WTC11 (cell line): ENCODE measurements at regions not wholly inside any gene's neighbourhood (a gene's known extent, or its start where the extent isn't known, plus 50 kb on each side); places are given as distances from the start of the nearest gene placed in this dataset.

Source experiments
- CTCF ChIP-seq: fragments of 200-600 bp; IDR thresholded peaks from 2 replicates; pipeline ENCODE4 v1.8.0; 2022; ENCODE audit warnings: antibody characterized with exemption
- FOXP1 ChIP-seq: sonication (generic); formaldehyde crosslinking; IDR thresholded peaks from 2 replicates; pipeline ENCODE4 v1.8.0; 2022; ENCODE audit warnings: missing genetic modification reagents, mild to moderate bottlenecking, moderate library complexity, borderline replicate concordance
- NFATC4 ChIP-seq: fragments of 250-450 bp; sonication (Bioruptor Pico); IDR thresholded peaks from 2 replicates; pipeline ENCODE4 v1.9.0; 2021; ENCODE audit warnings: mild to moderate bottlenecking
- NFYB ChIP-seq: sonication (generic); formaldehyde crosslinking; conservative IDR thresholded peaks from 2 replicates; pipeline ENCODE4 v1.8.0; 2022; ENCODE audit warnings: low read depth, missing genetic modification reagents
- ZNF532 ChIP-seq: fragments of 250-450 bp; sonication (Bioruptor Pico); IDR thresholded peaks from 2 replicates; pipeline ENCODE4 v1.9.0; 2021; ENCODE audit warnings: mild to moderate bottlenecking, borderline replicate concordance

- TF ChIP-seq CTCF: no peak
- no peak for TF ChIP-seq NFATC4 (CRISPR knock-in tag)
- no peak for TF ChIP-seq NFYB
- no peak for TF ChIP-seq FOXP1 (CRISPR knock-in tag)
- no peak for TF ChIP-seq ZNF532 (CRISPR knock-in tag)
Observed at GRCh38 chr4:104901438-104901837, 245.2 kb upstream of the TET2 start.
